ENCODE measurements at regions not wholly inside any gene's neighbourhood (a gene's known extent, or its start where the extent isn't known, plus 50 kb on each side); places are given as distances from the start of the nearest gene placed in this dataset.

- TF ChIP-seq TAF1 (IDR thresholded peaks at IDR 0.05; ENCODE audit: borderline replicate concordance, low read depth, low read length) (no peak), POLR2A (IDR thresholded peaks at IDR 0.05; ENCODE audit: low read depth, low read length) (no peak)
Measured at GRCh38 chr18:42211201-42211600, 256.2 kb downstream of the PIK3C3 start.

All from GM12892 (cell line).